ENCODE measurements at regions not wholly inside any gene's neighbourhood (a gene's known extent, or its start where the extent isn't known, plus 50 kb on each side); places are given as distances from the start of the nearest gene placed in this dataset.
A peak's percentile ranks its signal among the peaks of the same experiment; 100 is the strongest.

DNA sequence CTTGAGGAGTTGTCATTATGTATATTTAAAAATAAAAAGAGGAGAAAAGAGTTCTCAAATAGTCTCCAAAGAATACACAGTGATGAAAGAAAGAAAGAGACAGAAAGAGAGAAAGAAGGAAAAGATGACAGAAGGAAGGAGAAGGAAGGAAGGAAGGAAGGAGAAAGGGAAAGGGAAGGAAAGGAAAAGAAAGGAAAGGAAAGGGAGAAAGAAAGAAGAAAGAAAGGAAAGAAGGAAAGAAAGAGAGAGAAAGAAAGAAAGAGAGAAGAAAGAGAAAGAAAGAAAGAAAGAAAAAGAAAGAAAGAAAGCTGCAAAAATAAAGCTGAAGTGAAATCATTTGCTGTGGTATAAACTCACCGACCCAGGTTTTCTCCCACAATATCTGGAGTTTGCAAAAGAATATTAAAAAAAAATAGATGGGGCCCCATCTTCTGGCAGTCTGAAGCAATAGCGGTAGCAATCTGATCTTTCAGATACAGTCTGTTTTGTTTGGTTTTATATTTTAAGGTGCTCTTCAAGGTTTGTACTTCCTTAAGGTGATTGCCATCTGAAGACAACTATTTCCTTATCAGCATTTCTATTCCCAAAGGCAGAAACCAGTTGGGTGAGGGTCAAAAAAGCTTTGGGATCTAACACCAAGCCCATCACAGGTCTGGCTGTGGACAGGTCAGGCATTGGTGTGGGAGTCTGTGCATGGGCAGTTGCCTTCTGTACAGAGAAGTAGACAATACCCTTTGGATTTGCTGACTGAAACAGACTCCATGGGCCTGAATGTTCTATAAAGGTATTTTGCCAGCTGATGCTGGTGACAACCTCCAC is 160.4 kb downstream of the CPEB2 start:
- Histone ChIP-seq H3K9ac (ENCODE audit: insufficient read depth in 1 of 2, low read length in 2 of 2) (no peak overlapping the region), H3K27me3 (ENCODE audit: control insufficient read depth in 3 of 3, insufficient read depth in 3 of 3, low read length in 2 of 3) (no peaks in the 10 kb centered on the region), H3K4me3 (no peak overlapping the region), H3K27ac (ENCODE audit: low read depth in 1 of 2, low read length in 1 of 2) (no peak overlapping the region), H3K4me1 (ENCODE audit: control insufficient read depth in 5 of 5, insufficient read depth in 5 of 5, low read length in 5 of 5) (no peaks in the 10 kb centered on the region), H3K9me3 (ENCODE audit: control insufficient read depth in 4 of 4, insufficient read depth in 3 of 4, low read length in 3 of 4) (no peaks in the 10 kb centered on the region), H3K36me3 (ENCODE audit: control insufficient read depth in 4 of 4, insufficient read depth in 4 of 4, low read length in 4 of 4) (no peaks in the 10 kb centered on the region)
- ATAC-seq (ENCODE audit: insufficient read depth, low FRiP score) (no peak), DNase-seq (peak in 2 of 3 donors; percentile 54 to 65)
- WGBS, 2 donors: 9 to 11% methylated on average over 2 of the region's 2 CpGs
- TF ChIP-seq, protein P1, sequence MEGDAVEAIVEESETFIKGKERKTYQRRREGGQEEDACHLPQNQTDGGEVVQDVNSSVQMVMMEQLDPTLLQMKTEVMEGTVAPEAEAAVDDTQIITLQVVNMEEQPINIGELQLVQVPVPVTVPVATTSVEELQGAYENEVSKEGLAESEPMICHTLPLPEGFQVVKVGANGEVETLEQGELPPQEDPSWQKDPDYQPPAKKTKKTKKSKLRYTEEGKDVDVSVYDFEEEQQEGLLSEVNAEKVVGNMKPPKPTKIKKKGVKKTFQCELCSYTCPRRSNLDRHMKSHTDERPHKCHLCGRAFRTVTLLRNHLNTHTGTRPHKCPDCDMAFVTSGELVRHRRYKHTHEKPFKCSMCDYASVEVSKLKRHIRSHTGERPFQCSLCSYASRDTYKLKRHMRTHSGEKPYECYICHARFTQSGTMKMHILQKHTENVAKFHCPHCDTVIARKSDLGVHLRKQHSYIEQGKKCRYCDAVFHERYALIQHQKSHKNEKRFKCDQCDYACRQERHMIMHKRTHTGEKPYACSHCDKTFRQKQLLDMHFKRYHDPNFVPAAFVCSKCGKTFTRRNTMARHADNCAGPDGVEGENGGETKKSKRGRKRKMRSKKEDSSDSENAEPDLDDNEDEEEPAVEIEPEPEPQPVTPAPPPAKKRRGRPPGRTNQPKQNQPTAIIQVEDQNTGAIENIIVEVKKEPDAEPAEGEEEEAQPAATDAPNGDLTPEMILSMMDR (IDR thresholded peaks at IDR 0.05; ENCODE audit: control extremely low read depth, extremely low read depth): peak; percentile 2

DNA sequence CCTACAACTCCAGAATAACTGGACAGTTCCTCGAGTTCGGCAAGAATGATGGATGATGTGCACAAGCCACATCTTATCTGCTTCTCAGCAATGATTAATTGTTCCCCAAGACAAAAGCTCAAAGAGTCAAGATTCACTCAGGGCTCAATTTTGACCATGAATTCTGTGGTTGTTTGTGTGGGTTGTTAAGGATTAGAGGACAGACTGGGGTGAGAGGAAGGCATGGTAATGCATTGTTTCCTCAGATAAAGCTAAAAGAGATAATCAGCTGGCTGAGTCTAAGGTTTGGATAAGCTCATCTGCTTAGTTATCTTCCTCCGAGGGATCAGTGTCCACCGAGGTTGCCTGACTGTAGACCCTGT is 161.0 kb downstream of the CPEB2 start:
- no peaks in the 10 kb centered on the region for H3K4me1 ChIP-seq (ENCODE audit: control insufficient read depth in 5 of 5, insufficient read depth in 5 of 5, low read length in 5 of 5)
- no peak overlapping the region for H3K4me3 ChIP-seq
- no peaks in the 10 kb centered on the region for H3K9me3 ChIP-seq (ENCODE audit: control insufficient read depth in 4 of 4, insufficient read depth in 3 of 4, low read length in 3 of 4)
- ATAC-seq (ENCODE audit: insufficient read depth, low FRiP score): no peak
- no peak overlapping the region for H3K9ac ChIP-seq (ENCODE audit: insufficient read depth in 1 of 2, low read length in 2 of 2)
- H3K27ac ChIP-seq (ENCODE audit: low read depth in 1 of 2, low read length in 1 of 2): no peak overlapping the region
- no peaks in the 10 kb centered on the region for H3K27me3 ChIP-seq (ENCODE audit: control insufficient read depth in 3 of 3, insufficient read depth in 3 of 3, low read length in 2 of 3)
- no peaks in the 10 kb centered on the region for H3K36me3 ChIP-seq (ENCODE audit: control insufficient read depth in 4 of 4, insufficient read depth in 4 of 4, low read length in 4 of 4)
- TF ChIP-seq, protein P1 (IDR thresholded peaks at IDR 0.05; ENCODE audit: control extremely low read depth, extremely low read depth): no peak
- WGBS, 2 donors: 49 to 77% methylated on average over 4 of the region's 4 CpGs
- DNase-seq: no peak

DNA sequence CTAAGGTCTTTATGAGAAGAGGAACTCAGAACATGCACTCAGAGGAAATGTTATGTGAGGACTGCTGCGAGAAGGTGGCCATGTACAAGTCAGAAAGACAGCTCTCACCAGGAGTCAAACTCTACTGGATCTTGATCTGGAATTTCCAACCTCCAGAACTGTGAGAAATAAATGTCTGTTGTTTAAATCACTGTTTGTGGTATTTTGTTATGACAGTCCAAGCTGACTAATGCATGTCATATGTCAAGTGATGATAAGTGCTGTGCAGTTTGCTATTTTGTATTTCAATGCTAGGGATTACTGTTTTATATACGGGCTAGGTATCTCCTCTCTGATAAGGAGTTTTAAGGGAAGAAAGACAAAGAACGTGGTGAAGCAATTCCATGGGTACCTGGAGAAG is 162.3 kb downstream of the CPEB2 start:
- TF ChIP-seq, protein P1 (IDR thresholded peaks at IDR 0.05; ENCODE audit: control extremely low read depth, extremely low read depth): no peak
- Histone ChIP-seq H3K4me1 (ENCODE audit: control insufficient read depth in 5 of 5, insufficient read depth in 5 of 5, low read length in 5 of 5) (no peaks in the 10 kb centered on the region), H3K4me3 (no peak overlapping the region), H3K27ac (ENCODE audit: low read depth in 1 of 2, low read length in 1 of 2) (no peak overlapping the region), H3K9me3 (ENCODE audit: control insufficient read depth in 4 of 4, insufficient read depth in 3 of 4, low read length in 3 of 4) (no peaks in the 10 kb centered on the region), H3K9ac (ENCODE audit: insufficient read depth in 1 of 2, low read length in 2 of 2) (no peak overlapping the region), H3K27me3 (ENCODE audit: control insufficient read depth in 3 of 3, insufficient read depth in 3 of 3, low read length in 2 of 3) (peaks cover 0 to 3% (median 0%) of the 10 kb centered on the region in 3 donors), H3K36me3 (ENCODE audit: control insufficient read depth in 4 of 4, insufficient read depth in 4 of 4, low read length in 4 of 4) (no peaks in the 10 kb centered on the region)
- ATAC-seq (ENCODE audit: insufficient read depth, low FRiP score): no peak
- 65 to 71% methylated on average over 3 of the region's 3 CpGs for WGBS, 2 donors
- DNase-seq: no peak

Measured in lung (tissue), 11 donors.